ENCODE measurements at regions not wholly inside any gene's neighbourhood (a gene's known extent, or its start where the extent isn't known, plus 50 kb on each side); places are given as distances from the start of the nearest gene placed in this dataset.

DNA sequence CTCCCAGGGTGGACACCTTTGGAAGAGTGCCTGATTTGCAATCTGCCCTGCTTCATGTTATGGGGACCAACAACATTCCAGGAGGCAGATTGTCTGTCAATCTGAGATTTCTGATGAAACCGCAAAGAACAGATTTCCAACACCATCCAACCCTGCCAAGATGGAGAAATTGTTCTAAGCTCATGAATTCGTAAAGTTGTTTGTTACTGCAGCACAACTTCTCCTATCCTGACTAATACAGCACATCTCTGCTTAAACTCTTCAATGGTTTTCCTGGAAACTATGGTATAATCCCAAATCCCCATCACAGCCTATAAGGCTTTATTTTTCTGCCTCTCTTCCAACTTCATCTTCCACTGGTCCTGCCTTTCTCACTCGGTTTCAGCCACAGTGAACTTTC is 210.3 kb upstream of the TSHZ3 start:
- DNase-seq (ENCODE audit: low read depth, low spot score): no peak

DNA sequence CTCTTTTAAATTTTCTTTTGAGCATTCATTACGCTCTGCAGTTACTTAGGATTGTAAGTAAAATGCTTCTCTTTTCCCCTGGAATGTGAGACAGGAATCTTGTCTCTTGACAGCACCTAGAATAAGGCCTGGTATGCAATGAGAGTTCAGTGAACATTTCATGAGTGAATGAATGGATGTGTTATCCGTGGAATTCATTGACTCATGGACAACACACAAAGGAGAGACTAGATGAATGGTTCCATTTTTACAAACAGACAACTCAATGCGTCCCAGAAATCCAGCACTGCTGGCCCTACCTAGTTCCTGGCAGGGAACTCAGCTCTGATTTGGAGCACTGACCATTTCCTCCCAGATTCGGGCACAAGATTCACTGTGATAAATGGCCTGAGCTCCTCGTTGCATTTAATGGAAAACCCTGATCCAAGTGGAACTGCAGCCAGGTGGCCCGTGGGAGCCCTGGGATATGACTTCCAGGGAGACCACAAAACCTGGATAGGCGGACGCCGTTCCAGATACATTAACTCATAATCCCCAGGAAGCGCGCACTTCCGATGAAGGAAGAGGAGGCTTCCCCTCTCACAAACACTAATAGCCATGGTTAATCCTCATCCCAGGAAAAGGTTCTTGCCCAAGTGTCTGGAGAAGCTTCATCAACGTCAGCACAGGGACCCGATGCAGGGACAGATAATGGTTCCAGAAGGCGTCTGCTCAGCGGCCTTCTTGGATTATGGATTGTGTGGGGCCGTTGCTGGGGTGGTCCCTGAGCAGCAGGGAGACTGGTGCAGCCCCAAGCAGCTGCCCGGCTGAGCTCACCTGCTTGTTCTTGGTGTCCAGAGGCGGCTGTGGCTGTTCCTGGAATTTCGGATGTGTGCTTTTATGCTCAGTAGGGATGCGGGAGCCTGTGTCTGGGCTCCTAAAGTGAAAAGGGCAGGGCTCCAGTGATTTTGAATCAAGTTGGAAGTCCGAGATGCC is 211.1 kb upstream of the TSHZ3 start:
- no peak for DNase-seq (ENCODE audit: low read depth, low spot score)

DNA sequence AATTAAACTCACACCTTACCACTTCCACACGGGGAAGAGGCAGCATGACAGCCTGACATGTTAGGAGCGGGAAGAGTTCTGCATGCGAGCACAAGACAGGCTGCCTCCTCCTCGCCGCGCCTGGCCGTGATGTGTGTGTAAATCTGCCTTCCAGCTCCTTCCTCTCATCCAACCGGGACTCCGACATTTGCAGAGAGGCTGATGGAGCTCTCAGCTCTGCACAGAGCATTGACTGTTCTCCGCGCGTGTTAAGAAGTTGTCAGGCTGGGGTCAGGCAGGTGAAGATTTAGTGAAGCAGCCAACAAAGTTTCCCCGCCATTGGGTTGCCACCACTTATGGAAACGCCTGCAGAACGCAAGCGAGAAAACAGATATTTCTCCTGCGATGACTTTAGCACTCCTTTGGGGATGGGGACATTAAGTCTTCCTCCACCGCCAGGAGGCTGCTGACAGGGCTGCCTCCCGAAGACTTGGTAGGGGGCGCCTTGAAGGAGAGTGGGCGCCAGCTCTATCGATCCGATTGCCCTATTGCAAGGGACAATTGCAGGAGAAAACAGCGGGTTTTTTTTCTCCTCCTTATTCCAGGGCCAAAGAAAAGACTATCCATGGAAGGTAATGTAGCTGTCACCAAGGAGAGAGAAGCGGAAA is 213.9 kb upstream of the TSHZ3 start:
- DNase-seq (ENCODE audit: low read depth, low spot score): no peak

DNA sequence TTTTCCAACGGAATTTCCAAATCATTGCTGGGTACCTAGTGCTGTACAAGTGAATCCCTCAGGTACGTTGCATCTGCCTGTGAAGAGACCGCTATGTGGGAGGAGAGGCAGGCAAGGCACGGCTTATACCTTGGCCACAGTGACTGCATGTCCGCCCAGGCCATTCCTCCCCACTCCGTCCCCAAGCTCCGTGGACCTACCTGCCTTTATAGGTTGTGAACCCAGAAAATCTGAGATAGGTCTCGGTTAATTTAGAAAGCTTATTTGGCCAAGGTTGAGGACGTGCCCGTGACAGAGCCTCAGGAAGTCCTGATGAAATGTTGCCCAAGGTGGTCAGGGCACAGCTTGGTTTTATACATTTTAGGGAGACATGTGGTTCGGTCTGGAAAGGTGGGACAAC is 218.5 kb upstream of the TSHZ3 start:
- DNase-seq (ENCODE audit: low read depth, low spot score): no peak

DNA sequence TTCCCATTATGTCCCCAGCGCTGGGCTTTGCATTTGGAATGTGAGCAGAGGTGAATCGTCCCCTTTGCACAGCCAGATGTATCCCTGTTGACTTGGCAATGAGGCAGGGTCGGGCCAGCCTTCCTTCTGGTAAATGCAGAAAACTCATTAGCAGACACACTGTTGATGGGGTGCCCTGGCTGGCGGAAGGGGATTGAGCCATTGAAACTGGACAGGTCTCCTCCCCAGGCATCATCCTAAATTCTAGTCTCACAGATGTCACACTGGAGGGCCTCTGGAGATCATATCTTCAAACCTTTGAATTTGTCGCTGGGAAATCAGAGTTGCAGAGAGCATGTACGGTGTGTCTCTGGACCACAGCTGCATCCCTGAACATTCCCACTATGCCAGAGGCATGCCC is 219.5 kb upstream of the TSHZ3 start:
- no peak for DNase-seq (ENCODE audit: low read depth, low spot score)

DNA sequence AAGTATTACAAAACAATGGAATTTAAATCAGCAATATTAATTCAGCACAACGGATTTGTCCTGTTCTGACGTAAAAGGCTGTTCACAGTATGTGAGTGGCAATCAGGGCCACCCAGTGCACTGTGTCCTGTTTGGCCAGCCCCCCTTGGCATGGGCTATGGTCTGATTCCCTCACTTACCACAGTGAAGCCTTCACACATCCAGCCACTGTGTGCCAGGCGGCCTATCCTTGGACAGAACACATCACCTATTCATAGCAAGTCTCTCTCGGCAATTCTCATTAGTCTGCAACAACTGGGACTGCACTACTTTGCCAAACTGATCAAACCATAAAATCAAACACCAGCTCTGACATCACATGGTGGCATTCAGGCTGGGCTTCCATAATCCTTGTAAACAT is 221.5 kb upstream of the TSHZ3 start:
- no peak for DNase-seq (ENCODE audit: low read depth, low spot score)

DNA sequence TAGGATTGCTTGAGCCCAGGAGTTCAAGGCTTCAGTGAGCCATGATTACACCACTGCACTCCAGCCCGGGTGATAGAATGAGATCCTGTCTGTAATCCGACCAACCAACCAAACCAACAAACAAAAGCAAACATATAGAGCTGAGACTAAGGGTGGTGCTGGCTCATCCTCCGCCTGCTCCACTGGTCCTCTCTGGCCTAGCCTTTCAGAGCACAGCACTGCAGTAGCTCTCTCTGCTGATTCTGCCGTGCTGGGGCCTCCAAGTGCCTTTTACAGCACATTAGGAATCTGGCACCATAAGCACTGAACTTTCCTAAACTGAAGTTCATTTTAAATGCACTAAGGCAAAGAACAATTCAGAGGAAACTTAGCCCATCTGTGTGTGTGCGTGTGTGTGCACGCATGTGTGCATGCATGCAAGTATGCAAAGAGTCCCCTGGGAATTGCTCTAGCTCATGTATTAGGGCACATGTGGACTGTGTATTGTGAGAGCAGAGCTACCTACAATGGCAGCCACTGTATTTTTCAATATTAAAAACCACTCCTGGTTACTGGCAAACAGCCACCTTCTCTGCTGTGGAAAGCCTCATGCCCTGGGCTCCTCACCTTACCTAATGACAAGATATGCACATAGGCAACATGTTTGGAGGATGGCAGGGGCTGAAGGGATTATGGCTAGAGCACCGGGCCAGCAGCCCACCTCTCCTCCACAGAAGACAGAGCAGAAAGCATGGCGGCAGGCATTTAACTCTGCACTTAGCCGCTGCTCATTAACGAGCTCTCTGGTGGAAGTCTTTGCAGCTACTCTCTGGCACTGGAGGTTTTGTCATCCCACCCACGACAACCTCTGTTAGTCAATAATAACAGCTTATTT is 223.1 kb upstream of the TSHZ3 start:
- DNase-seq (ENCODE audit: low read depth, low spot score): no peak

DNA sequence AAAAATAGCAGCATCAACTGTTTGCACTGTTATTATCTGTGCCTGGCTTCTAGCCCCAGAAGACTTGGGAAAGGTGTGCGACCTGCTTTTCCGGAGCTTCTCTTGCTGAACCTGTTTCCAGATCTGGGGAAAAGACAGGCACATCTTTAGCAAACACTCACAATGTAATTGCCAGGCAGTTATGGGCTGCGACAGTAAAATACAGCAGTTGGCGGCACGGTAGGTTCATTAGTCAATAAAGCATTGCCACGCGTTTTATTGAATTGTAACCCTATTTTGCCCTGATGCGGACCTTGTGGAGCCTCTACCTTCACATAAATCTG is 223.7 kb upstream of the TSHZ3 start:
- no peak for DNase-seq (ENCODE audit: low read depth, low spot score)

DNA sequence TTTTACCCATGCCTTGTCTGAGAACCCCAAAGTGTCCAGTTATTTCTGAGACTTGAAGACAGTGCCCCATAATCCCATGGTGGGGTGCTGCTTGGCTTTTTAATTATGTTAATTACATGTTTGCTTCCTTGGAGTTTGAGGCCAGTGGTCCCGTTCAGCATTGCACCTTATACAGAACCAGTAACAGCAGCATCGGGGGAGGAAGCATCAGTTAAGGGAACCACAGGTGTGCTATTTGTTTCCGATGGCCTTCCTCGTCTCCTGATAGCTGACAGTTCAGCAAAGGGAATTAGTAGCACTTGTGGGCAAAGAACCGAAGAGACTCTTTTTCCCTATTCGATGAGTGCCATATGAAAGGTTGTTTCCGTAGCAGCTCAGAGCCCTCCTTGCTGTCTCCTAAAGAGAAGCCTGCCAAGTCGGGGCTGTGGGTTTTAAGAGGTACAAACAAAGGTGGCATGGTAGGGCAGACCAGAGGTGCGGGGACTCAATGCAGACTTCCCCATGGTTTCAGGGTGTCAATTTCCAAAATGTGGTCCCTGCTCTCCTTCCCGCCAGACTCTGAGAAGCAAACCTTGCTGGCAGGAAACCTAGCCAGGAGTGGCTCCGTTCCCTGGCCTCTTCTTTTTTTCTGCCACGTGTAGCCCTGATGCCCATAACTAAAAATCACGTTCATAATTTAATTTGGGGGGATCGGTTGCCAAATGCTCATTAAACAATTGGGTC is 225.2 kb upstream of the TSHZ3 start:
- no peak for DNase-seq (ENCODE audit: low read depth, low spot score)

DNA sequence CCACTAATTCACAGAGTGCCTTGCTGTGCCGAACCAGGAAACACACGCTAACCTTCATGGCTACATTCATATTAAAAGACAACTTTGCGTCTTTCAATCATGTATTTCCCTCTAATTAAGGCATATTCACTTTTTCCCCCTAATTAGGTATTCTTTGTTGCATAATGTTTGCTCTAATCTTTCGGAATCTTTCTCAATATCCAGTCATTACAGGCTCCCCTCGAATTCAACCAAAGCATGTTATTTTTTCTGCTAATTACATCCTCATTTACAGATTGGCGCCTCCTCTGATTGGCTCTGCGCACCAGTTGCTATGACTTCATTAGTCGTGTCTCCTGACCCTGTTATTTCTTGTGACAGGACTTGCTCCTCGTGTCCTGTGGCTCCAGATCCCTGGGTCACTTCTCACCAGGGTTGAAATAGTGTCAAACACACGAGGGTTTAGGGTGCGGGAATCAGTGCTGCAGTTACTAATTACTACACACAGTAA is 226.7 kb upstream of the TSHZ3 start:
- no peak for DNase-seq (ENCODE audit: low read depth, low spot score)

DNA sequence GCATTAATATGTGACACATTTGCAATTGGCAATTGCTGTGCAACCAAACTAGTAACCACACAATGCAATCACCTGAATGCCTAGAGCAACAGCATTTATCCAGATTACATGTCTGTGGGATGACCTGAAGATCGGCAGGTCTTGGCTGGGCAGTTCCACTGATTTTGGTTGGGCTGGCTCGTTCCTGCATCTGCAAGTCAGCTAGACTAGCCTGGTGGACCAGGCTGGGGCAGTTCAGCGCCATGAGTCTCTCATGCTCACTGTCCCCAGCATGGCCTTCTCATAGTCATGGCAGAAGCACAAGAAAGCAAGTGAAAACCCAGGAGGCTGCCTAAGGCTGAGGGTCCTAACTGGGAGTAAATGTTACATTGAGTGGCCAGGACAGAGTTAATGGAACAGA is 229.1 kb upstream of the TSHZ3 start:
- DNase-seq (ENCODE audit: low read depth, low spot score): no peak

DNA sequence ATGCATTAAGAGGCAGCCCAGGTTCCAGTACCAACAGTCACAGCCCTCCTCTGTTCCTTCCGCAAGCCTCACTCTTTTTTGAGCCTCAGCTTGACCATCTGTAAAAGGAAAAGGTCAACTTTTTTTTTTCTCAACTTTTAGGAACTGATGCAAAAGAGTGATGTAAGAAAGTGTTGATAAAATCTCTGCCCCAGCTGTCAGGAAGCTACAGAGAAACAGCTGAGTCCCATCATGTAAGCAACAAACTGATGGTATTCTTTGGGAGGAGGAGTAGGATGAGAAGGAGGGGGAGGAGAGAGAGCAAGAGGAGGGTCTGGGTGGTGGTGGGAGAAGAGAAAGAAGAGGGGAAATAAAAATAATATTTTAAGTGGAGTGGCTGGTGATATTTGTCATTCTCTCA is 233.9 kb upstream of the TSHZ3 start:
- DNase-seq (ENCODE audit: low read depth, low spot score): no peak

DNA sequence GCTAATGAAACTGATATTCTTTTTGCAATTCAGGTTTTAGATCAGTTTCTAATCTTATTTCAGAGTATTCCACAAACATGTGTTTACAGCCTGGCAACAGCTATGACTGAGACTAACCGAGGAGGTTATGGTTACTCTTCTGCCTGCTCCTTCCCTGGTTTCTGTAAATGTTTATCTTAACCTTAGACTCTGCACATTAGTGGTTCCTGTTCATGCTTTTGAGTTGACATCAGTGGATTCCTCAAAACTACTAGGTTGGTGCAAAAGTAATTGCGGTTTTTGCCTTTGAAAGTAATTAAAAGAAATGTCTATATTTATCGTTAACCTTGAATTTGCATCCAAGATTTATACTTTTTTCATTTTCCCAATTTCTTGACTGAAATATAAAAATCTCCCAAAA is 237.0 kb upstream of the TSHZ3 start:
- no peak for DNase-seq (ENCODE audit: low read depth, low spot score)

DNA sequence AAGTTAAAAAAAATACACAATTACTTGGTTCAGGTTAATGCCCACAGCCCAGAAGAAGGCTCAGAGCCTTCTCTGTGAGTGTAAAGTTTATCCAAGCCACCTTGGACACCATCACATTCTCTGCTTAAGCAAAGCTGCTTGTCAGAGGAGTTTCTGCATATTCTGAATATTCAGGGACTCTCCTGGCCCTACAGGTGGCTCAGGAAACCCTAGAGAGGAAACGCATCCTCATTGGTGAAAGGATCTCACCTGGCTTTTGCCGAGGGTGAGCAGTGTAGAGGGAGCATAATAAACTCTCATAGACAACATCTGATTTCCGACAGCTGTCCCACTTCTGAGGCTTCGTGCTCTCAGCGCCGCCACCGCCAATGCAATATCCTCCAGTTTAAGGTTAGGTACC is 239.9 kb upstream of the TSHZ3 start:
- no peak for DNase-seq (ENCODE audit: low read depth, low spot score)

DNA sequence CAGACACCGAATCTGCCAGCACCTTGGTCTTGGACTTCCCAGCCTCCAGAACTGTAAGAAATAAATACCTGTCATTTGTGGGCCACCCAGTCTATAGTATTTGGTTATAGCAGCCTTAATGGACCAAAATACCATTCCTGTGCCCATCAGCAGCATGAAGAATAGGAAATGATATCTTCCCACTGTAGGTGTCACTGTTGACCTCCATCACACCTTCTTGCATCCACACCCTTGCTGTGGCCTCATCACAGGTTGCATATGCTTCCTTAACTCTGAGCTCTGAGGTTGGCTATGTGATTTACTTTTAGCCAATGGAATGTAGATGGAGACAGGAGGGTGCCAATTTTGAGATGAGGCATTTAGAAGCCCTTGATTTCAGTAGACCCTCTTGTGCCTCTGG is 242.0 kb upstream of the TSHZ3 start:
- no peak for DNase-seq (ENCODE audit: low read depth, low spot score)

DNA sequence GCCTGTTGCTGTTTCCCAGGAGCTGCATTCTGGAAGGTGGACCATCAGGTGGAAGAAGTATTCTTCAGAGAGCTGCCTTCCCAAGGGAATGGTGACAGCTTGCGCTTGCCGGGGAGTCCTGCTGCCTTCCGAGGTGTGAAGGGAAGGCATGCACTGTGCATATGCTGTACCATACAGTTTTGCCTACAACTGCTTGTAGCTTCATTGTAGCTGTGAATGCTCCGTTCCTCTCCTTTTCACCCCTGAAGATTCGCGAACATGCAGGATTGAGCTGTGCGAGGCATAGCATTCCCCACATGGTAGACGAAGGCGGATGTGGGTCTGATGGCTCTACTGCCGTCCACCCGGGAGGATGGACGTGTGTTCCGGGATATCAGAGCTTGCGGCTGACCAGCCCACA is 243.2 kb upstream of the TSHZ3 start:
- DNase-seq (ENCODE audit: low read depth, low spot score): no peak

DNA sequence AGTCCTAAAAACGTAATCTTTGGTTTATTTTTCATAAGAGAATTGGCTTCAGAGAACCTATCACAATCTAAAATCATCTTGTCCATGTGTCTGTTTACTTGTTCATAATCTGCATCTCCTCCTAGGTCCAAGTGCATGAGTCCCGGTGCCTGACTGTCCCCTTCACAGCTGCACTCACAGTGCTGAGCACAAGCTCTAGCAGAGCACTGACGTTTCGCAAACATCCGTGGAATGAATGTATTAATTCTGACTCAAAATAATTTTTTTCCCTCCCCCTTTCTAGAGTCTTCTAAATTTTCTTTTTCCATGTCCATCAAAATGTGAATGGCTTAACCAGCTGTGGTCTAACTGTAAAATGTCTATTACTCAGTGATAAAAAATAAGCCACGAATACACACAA is 245.5 kb upstream of the TSHZ3 start:
- no peak for DNase-seq (ENCODE audit: low read depth, low spot score)

DNA sequence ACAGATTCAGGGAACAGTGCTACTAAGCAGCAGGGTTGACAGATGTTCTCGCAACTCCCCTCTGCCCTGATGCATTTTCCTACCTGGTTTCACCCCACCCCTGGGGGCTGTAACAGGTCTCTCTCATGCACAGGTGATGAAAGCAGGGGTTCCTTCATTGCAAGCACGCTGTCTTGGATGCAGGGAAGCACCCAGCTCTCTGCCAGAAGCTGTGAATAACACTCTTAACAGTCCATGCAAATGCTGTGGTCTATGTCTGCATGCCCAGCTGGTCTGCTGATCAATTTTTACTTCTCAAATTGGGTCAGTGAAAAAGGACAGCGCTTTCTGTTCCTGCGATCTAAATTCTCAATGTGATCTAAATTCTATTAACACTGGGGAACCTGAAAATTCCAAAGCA is 246.3 kb upstream of the TSHZ3 start:
- DNase-seq (ENCODE audit: low read depth, low spot score): no peak

DNA sequence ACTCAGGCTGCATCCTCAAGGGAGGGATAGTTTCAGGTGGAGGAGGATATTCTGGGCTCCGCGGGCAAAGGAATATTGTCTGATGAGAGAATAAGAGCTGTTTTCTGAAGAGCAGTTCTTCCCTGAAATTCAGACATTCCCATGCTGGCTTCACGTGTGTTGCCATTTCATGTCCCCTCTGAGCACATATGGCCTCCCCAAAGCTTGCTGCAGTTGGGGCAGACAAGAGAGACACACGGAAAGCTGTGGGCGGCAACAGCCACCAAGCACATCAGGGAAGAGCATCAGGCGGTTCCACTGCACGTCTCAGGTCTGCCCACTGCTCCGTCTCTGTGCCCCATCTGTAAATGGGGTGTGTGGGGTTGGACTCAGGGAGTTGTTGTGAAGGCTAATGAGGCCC is 247.5 kb upstream of the TSHZ3 start:
- DNase-seq (ENCODE audit: low read depth, low spot score): no peak

DNA sequence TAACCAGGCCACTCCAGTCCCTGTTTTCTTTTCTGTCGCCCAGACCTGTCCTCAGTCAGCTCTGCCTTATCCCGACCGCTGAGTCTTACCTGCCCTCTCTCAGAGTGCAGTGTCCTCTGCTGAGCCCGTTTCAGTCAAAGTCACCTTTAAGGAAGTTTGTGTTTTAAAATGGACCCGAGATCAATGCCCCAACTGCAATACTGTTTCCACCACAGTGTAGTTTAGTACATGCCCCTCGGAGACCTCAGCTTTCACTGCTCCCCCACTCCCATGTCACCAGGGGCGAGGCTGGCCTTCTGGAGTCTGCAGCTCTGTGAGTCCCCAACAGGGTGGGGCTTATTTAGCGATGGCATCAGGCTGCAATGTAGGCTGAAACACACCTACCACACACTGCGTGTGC is 248.4 kb upstream of the TSHZ3 start:
- no peak for DNase-seq (ENCODE audit: low read depth, low spot score)

DNA sequence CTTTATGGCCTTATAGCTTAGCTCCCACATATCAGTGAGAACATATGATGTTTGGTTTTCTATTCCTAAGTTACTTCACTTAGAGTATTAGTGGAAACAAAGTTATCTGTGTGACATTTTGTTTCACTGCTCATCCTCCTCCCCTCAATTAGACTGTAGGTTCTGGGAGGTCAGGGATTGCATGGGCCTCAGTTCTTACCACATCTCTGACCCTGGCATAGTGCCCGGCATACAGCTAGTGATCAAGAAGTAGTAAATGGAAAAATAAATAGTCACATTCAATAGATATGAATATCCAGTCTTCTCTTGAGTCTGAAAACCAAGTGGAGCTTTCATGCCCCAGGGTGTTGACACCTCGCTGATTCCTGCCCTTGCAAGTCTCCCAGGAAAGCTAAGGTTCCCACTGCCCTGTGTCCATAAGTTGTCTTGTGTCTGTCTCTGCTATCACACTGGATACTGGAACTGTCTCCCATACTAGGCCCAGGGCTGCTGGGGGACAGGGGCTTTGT is 249.5 kb upstream of the TSHZ3 start:
- no peak for DNase-seq (ENCODE audit: low read depth, low spot score)
